ENCODE measurements at regions not wholly inside any gene's neighbourhood (a gene's known extent, or its start where the extent isn't known, plus 50 kb on each side); places are given as distances from the start of the nearest gene placed in this dataset.
"Not testable (repeated sequence)": the region's sequence is repeated elsewhere in the genome, so short reads cannot be mapped to it uniquely, and the experiment has no call there.

DNA sequence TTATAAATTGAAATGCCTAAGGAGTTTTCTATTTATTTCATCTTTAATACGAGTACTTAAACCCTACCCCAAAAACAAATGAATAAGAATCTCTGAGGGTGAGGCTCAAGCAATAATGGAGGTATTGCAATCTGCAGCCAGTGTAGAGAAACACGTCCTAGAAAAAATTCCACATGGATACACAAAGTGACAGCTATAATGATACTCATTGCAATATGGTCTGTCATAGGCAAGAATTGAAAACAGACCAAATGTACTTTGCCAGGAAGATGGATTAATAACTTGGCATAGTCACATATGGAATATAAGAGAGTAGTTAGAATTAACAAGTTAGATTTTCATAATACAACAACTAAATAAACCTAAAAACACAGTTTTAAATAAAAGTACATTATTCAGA is 440.1 kb upstream of the STEAP1 start:
- no peaks in the 10 kb centered on the region for H3K27me3 ChIP-seq (ENCODE audit: insufficient read depth, low read depth)
- TF ChIP-seq CTCF (conservative IDR thresholded peaks at IDR 0.05; ENCODE audit: low read depth, low read length) = no peak

DNA sequence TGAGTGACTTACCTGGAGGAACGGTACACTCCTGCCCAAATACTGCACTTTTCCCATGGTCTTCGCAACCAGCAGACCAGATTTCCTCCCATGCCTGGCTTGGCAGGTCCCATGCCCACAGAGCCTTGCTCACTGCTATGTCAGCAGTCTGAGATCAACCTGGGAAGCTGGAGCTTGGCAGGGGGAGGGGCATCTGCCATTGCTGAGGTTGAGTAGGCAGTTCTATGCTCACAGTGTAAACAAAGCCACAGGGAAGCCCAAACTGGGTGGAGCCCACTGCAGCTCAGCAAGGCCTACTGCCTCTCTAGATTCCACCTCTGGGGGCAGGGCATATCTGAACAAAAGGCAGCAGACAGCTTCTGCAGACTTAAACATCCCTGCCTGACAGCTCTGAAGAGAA is 435.3 kb upstream of the STEAP1 start:
- H3K4me3 ChIP-seq (IDR thresholded peaks at IDR 0.05; ENCODE audit: insufficient read depth, low read depth, low read length); H3K27me3 ChIP-seq (ENCODE audit: insufficient read depth, low read depth); H3K27ac ChIP-seq; H3K4me2 ChIP-seq; H2AFZ ChIP-seq (ENCODE audit: low read depth); H3K4me1 ChIP-seq (ENCODE audit: low read depth, poor library complexity, severe bottlenecking); H3K36me3 ChIP-seq (ENCODE audit: insufficient read depth); H3K79me2 ChIP-seq (ENCODE audit: insufficient read depth, low read depth); H4K20me1 ChIP-seq (ENCODE audit: insufficient read depth); H3K9ac ChIP-seq: not testable (repeated sequence)

More for the DNA sequence above, 440.1 kb upstream of the STEAP1 start:
- H3K4me1 ChIP-seq (ENCODE audit: low read depth, poor library complexity, severe bottlenecking) = no peaks in the 10 kb centered on the region
- H3K9ac ChIP-seq = no peak overlapping the region
- H3K4me3 ChIP-seq (IDR thresholded peaks at IDR 0.05; ENCODE audit: insufficient read depth, low read depth, low read length) = no peak overlapping the region
- no peaks in the 10 kb centered on the region for H3K36me3 ChIP-seq (ENCODE audit: insufficient read depth)
- no peaks in the 10 kb centered on the region for H4K20me1 ChIP-seq (ENCODE audit: insufficient read depth)
- H3K27ac ChIP-seq = no peak overlapping the region
- H2AFZ ChIP-seq (ENCODE audit: low read depth) = no peak overlapping the region
- H3K79me2 ChIP-seq (ENCODE audit: insufficient read depth, low read depth) = no peaks in the 10 kb centered on the region
- H3K4me2 ChIP-seq = no peak overlapping the region

- Histone ChIP-seq H3K9ac (no peak overlapping the region), H3K27ac (no peak overlapping the region), H3K27me3 (ENCODE audit: insufficient read depth, low read depth) (no peaks in the 10 kb centered on the region), H2AFZ (ENCODE audit: low read depth) (no peak overlapping the region), H3K79me2 (ENCODE audit: insufficient read depth, low read depth) (no peaks in the 10 kb centered on the region), H3K36me3 (ENCODE audit: insufficient read depth) (no peaks in the 10 kb centered on the region), H4K20me1 (ENCODE audit: insufficient read depth) (no peaks in the 10 kb centered on the region), H3K4me1 (ENCODE audit: low read depth, poor library complexity, severe bottlenecking) (no peaks in the 10 kb centered on the region), H3K4me2 (no peak overlapping the region), H3K4me3 (IDR thresholded peaks at IDR 0.05; ENCODE audit: insufficient read depth, low read depth, low read length) (no peak overlapping the region)
- no peak for TF ChIP-seq CTCF (conservative IDR thresholded peaks at IDR 0.05; ENCODE audit: low read depth, low read length)
These were observed 425.8 kb upstream of the STEAP1 start for GRCh38 chr7:89728481-89728880.

- no peak for TF ChIP-seq CTCF (conservative IDR thresholded peaks at IDR 0.05; ENCODE audit: low read depth, low read length)
- H3K4me3 ChIP-seq (IDR thresholded peaks at IDR 0.05; ENCODE audit: insufficient read depth, low read depth, low read length) = no peak overlapping the region
- H3K79me2 ChIP-seq (ENCODE audit: insufficient read depth, low read depth) = no peaks in the 10 kb centered on the region
- H3K36me3 ChIP-seq (ENCODE audit: insufficient read depth) = no peaks in the 10 kb centered on the region
- H4K20me1 ChIP-seq (ENCODE audit: insufficient read depth) = no peaks in the 10 kb centered on the region
- H3K4me1 ChIP-seq (ENCODE audit: low read depth, poor library complexity, severe bottlenecking) = no peaks in the 10 kb centered on the region
- H3K9ac ChIP-seq = no peak overlapping the region
- H2AFZ ChIP-seq (ENCODE audit: low read depth) = no peak overlapping the region
- H3K27ac ChIP-seq = no peak overlapping the region
- no peak overlapping the region for H3K4me2 ChIP-seq
- H3K27me3 ChIP-seq (ENCODE audit: insufficient read depth, low read depth) = no peaks in the 10 kb centered on the region
These were observed 422.4 kb upstream of the STEAP1 start for GRCh38 chr7:89731751-89732445.

- Histone ChIP-seq H3K4me3 (IDR thresholded peaks at IDR 0.05; ENCODE audit: insufficient read depth, low read depth, low read length) (no peak overlapping the region), H3K9ac (no peak overlapping the region), H3K36me3 (ENCODE audit: insufficient read depth) (no peaks in the 10 kb centered on the region), H3K4me1 (ENCODE audit: low read depth, poor library complexity, severe bottlenecking) (no peaks in the 10 kb centered on the region), H3K79me2 (ENCODE audit: insufficient read depth, low read depth) (no peaks in the 10 kb centered on the region), H4K20me1 (ENCODE audit: insufficient read depth) (no peaks in the 10 kb centered on the region), H3K4me2 (no peak overlapping the region), H3K27ac (no peak overlapping the region), H3K27me3 (ENCODE audit: insufficient read depth, low read depth) (no peaks in the 10 kb centered on the region), H2AFZ (ENCODE audit: low read depth) (no peak overlapping the region)
- TF ChIP-seq CTCF (conservative IDR thresholded peaks at IDR 0.05; ENCODE audit: low read depth, low read length) = no peak
These were observed 415.7 kb upstream of the STEAP1 start for GRCh38 chr7:89738549-89738948.
